ENCODE measurements at regions not wholly inside any gene's neighbourhood (a gene's known extent, or its start where the extent isn't known, plus 50 kb on each side); places are given as distances from the start of the nearest gene placed in this dataset.

- no peak for DNase-seq (ENCODE audit: low read depth)
- no peak overlapping the region for H3K4me3 ChIP-seq (ENCODE audit: low read depth, low read length)
- no peak for TF ChIP-seq CTCF (conservative IDR thresholded peaks at IDR 0.05; ENCODE audit: low read depth, low read length)
Measured at GRCh38 chr5:8949908-8950307, 596.0 kb downstream of the SEMA5A start.

- TF ChIP-seq CTCF (conservative IDR thresholded peaks at IDR 0.05; ENCODE audit: low read depth, low read length), result no peak
- DNase-seq (ENCODE audit: low read depth), result no peak
- H3K4me3 ChIP-seq (ENCODE audit: low read depth, low read length), result no peak overlapping the region
Measured at GRCh38 chr5:8952147-8952546, 593.7 kb downstream of the SEMA5A start.

DNA sequence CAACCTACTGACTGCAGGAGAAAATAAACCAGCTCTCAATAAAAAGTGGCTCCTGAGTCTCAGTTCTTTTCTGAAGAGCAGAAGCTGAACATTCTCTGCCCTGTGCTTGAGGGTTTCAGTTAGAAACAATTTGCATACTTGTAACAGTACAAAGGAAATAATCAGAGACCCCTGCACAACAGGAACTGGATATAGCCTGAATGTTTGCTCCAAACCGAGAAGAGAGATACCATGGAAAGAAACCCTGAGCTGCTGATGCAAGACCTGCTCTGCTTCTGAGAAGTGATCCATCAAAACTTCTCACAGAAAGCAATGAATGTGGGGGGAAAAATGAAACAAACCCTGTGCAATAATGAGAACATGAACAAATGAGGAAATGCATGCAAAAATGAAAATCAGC, 592.9 kb downstream of the SEMA5A start:
- no peak for DNase-seq (ENCODE audit: low read depth)

GRCh38 chr5:8953911-8954438, 591.9 kb downstream of the SEMA5A start:
- no peak for TF ChIP-seq CTCF (conservative IDR thresholded peaks at IDR 0.05; ENCODE audit: low read depth, low read length)
- H3K4me3 ChIP-seq (ENCODE audit: low read depth, low read length), result no peak overlapping the region
- no peak for DNase-seq (ENCODE audit: low read depth)

More for the DNA sequence above, 592.9 kb downstream of the SEMA5A start:
- no peak overlapping the region for H3K4me3 ChIP-seq (ENCODE audit: low read depth, low read length)
- TF ChIP-seq CTCF (conservative IDR thresholded peaks at IDR 0.05; ENCODE audit: low read depth, low read length), result no peak

- peak; percentile 49 for DNase-seq (ENCODE audit: low read depth)
- H3K4me3 ChIP-seq (ENCODE audit: low read depth, low read length), result no peak overlapping the region
Measured at GRCh38 chr5:8954801-8955200, 591.1 kb downstream of the SEMA5A start.

DNA sequence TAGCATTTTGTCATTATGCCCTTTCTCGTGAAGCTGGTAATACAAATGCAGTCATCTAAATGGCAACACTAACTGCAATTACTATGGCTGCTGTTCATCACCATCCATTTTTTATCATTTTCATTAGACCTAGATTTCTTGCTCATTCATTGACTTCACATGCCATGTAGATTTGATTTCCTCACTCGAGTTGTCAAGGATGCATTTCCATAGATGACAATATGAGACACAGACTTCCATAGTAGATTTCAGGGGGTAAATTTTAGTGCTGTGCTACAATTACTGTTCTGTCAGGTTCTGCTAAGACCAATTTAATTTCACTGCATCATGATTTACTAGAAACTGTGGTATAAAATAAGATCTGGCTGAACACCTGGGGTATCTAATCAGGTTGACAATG, 589.2 kb downstream of the SEMA5A start:
- no peak for TF ChIP-seq CTCF (conservative IDR thresholded peaks at IDR 0.05; ENCODE audit: low read depth, low read length)
- H3K4me3 ChIP-seq (ENCODE audit: low read depth, low read length), result no peak overlapping the region
- no peak for DNase-seq (ENCODE audit: low read depth)

More at GRCh38 chr5:8954801-8955200, 591.1 kb downstream of the SEMA5A start:
- TF ChIP-seq CTCF (conservative IDR thresholded peaks at IDR 0.05; ENCODE audit: low read depth, low read length), result peak; percentile 50

DNA sequence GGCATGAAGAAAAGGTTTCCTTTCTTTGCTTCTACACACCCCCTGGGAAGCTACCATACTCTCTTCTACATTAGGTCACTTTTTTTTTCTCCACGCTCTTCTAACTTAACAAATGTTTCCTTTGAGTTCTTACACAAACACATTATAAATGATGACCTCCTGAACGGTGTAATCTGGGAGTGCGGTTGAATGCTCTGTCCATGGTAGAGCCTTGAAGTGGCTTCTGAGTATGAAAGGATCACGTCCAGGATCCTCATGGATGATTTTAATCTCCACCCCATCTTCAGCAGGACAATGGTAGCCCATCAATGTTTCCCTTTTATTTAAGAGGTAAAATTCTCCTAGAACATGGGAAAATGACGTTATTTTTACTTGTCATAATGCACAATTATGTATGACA, 587.3 kb downstream of the SEMA5A start:
- no peak overlapping the region for H3K4me3 ChIP-seq (ENCODE audit: low read depth, low read length)
- no peak for TF ChIP-seq CTCF (conservative IDR thresholded peaks at IDR 0.05; ENCODE audit: low read depth, low read length)
- DNase-seq (ENCODE audit: low read depth), result peak; percentile 16

Data from choroid plexus epithelial cell (primary cell).